ENCODE measurements at regions not wholly inside any gene's neighbourhood (a gene's known extent, or its start where the extent isn't known, plus 50 kb on each side); places are given as distances from the start of the nearest gene placed in this dataset.

DNA sequence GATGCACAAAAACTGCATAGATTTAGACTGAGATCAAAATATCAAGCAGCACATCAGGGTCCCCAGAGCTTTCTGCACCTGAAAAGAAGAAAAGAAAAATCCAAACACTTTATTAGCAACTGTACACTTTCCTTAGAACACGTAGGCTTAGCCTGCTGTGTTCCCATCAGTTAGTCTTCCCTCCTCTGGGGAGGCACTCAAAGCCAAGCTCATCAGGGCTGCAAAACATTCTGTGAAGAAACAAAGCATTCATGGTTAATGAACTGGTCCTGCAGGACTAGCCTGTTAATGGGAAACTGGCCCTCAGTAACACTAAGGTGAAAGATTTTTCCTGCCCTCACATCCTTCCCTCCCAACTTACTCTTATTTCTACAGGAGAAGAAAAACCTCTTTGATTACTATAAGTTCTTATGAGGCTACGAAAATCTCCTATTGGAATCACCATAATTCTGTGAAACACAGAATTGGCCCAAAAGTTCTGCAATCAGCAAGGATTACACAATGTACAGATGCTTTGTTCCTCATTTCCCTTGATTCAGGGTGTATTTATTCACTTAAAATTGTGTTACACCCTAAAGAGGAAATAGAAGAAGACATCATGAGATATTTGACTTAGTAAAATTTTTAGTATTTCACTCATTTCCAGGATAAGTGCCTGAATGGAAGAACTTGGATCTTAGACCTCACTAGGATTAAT lies 901.0 kb upstream of the MAP3K7 start:
- WGBS: 82% methylated on average over 2 of the region's 2 CpGs
- Histone ChIP-seq H3K36me3 (ENCODE audit: insufficient read depth) (no peaks in the 10 kb centered on the region), H3K4me1 (ENCODE audit: insufficient read depth) (no peaks in the 10 kb centered on the region), H3K27ac (ENCODE audit: low read depth) (no peak overlapping the region), H3K4me3 (ENCODE audit: low read depth, low read length) (no peak overlapping the region)
- DNase-seq (ENCODE audit: extremely low spot score): no peak

DNA sequence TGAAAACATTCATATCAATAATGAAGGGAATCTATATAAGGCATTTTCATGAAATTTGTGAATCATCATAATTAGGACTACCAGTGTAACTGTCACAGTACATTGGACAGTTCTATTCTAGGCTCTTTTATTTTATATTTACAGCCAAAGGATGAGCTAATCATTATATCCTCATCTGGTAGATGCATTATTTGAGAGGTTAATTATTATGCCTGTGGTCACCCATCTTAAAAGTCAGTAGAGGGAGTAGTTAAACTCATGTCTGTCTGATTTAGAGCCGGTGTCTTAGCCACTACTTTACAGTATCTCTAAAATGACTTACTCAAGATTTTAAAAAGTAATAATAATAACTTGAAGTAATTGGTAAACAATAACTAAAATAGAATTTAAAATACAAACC lies 899.3 kb upstream of the MAP3K7 start:
- DNase-seq (ENCODE audit: extremely low spot score): no peak
- no peaks in the 10 kb centered on the region for H3K4me1 ChIP-seq (ENCODE audit: insufficient read depth)
- no peaks in the 10 kb centered on the region for H3K36me3 ChIP-seq (ENCODE audit: insufficient read depth)
- H3K4me3 ChIP-seq (ENCODE audit: low read depth, low read length): no peak overlapping the region
- no peak overlapping the region for H3K27ac ChIP-seq (ENCODE audit: low read depth)
- WGBS: 98% methylated on average over 1 of the region's 1 CpG

DNA sequence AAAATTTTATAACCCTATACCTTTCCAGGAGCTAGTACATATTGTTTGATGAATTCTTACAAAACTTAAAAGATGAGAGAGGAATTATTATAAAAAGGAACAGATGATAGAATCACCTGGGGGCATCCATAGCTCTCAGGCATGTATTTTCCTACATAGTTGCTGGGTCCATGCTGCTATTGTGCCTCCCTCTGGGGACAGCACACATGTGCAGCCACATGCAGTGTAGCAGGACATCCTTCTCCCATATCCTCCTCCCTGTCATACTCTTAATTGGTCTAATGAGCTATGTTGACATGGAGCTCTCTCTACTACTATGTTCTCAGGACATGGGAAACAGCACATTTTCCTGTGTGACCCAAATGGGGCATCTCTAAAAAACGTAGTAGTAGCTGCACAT lies 898.2 kb upstream of the MAP3K7 start:
- Histone ChIP-seq H3K36me3 (ENCODE audit: insufficient read depth) (no peaks in the 10 kb centered on the region), H3K4me1 (ENCODE audit: insufficient read depth) (no peaks in the 10 kb centered on the region), H3K4me3 (ENCODE audit: low read depth, low read length) (no peak overlapping the region), H3K27ac (ENCODE audit: low read depth) (no peak overlapping the region)
- DNase-seq (ENCODE audit: extremely low spot score): no peak
- WGBS: 83% methylated on average over 1 of the region's 1 CpG

DNA sequence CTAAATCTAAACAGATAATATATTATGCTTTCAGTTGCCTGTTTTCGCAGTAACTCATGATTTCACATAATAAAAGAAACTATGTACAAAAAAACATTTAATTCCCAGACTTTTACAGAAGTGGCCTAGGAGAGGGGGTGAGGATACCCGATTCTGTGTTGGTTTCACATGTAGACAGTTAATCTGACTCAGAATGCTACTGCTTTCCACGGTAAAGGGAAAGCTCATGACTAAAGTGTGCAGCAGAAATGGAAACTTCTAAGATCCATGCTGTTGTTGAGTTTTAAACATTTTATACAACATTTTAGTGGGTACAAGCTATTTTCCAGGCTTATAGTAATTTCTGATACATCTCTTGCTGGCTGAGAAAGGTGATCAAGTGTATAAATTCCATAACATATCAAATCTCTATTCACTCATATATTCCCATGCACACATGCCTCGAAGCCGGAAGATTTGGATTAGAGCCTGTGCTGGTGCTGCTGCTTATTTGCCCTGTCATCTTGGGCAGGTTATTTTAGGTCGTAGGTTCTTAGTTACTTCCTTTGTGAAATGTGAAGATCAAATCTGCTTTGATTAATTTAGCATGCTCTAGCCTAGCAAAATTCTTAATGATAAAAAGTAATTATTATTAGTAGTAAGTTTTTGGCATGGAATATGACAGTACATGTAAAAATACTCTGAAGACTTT lies 896.7 kb upstream of the MAP3K7 start:
- H3K36me3 ChIP-seq (ENCODE audit: insufficient read depth): no peaks in the 10 kb centered on the region
- no peak for DNase-seq (ENCODE audit: extremely low spot score)
- WGBS: 47% methylated on average over 6 of the region's 6 CpGs
- H3K27ac ChIP-seq (ENCODE audit: low read depth): no peak overlapping the region
- H3K4me3 ChIP-seq (ENCODE audit: low read depth, low read length): no peak overlapping the region
- H3K4me1 ChIP-seq (ENCODE audit: insufficient read depth): no peaks in the 10 kb centered on the region

DNA sequence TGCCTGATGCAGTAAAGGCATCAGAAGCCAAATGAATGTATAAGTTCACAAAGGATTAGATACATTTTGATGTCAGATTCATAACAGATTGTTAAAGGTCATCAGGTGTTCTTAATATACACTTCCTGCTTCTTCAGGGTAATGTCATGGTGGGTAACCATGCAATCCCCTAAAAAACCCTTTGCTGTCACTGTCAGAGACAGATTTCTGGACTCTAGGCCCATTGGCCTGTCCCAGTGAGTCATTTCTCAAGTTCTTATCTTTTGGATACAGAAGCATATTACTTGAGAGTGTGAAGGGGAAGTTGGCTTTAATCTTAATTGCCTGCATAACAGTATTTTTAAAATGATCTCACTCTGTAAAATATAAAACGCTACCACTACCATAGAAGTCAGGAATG lies 895.6 kb upstream of the MAP3K7 start:
- no peak overlapping the region for H3K27ac ChIP-seq (ENCODE audit: low read depth)
- DNase-seq (ENCODE audit: extremely low spot score): no peak
- no peaks in the 10 kb centered on the region for H3K36me3 ChIP-seq (ENCODE audit: insufficient read depth)
- H3K4me3 ChIP-seq (ENCODE audit: low read depth, low read length): no peak overlapping the region
- WGBS: 25% methylated on average over 1 of the region's 1 CpG
- H3K4me1 ChIP-seq (ENCODE audit: insufficient read depth): no peaks in the 10 kb centered on the region

DNA sequence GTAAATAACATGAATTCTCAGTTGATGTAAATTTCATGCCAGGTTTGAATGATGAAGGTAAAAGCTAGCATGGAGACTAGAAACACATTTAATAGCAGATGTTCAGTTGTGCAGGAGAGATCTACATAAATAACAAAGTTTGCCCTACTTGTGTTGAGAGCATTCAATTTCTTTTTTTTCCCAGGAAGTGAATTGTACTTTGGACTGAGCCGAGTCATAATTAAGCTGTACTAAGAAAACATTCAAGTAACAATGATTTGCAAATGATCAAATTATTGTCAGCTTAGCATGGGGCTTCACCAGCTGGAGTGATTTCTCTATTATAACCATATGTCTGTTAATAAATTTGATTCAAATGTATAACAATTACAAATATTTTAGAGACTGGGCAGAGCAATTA lies 893.5 kb upstream of the MAP3K7 start:
- no peak overlapping the region for H3K4me3 ChIP-seq (ENCODE audit: low read depth, low read length)
- no peaks in the 10 kb centered on the region for H3K4me1 ChIP-seq (ENCODE audit: insufficient read depth)
- H3K36me3 ChIP-seq (ENCODE audit: insufficient read depth): no peaks in the 10 kb centered on the region
- WGBS: 77% methylated on average over 1 of the region's 1 CpG
- no peak for DNase-seq (ENCODE audit: extremely low spot score)
- H3K27ac ChIP-seq (ENCODE audit: low read depth): no peak overlapping the region

DNA sequence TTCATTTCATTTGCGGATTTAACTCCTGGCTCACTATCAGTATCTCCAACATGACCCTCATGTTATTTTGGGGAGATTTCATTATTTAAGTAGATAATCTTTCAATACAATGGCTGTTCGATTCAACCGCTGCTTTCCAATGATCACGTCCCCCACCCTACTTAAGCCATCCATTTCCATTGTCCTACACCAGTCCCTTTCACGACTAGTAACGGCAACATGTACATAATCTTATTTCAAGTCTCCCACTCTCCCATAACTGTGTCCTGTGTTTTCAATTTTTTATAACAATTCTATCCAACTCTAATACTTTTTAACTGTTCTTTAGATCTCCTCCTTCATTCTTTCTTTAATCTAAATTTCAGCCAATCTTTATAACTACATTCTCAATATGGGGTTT lies 890.8 kb upstream of the MAP3K7 start:
- 97% methylated on average over 6 of the region's 6 CpGs for WGBS
- H3K4me1 ChIP-seq (ENCODE audit: insufficient read depth): no peaks in the 10 kb centered on the region

DNA sequence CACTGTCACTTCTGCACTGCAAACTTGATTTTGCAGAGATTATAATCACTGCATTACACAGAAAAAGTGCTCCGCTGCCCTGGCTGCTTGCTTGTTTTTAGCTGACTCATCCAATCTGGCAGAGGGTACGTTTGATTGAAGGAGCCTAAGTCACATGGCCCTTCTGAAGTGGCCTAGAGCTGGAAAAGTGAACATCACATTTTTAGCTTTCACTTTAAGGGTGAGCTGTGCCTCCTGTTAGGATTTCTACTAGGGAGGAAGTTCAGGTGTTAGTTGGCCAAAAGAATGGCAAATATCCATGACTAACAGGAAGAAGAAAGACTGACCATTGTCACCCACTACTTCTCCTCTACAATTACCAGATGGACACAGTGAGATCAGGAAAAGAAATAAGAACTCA lies 889.1 kb upstream of the MAP3K7 start:
- H3K36me3 ChIP-seq (ENCODE audit: insufficient read depth): no peaks in the 10 kb centered on the region
- H3K4me1 ChIP-seq (ENCODE audit: insufficient read depth): no peaks in the 10 kb centered on the region
- no peak for DNase-seq (ENCODE audit: extremely low spot score)
- H3K4me3 ChIP-seq (ENCODE audit: low read depth, low read length): no peak overlapping the region
- H3K27ac ChIP-seq (ENCODE audit: low read depth): no peak overlapping the region
- WGBS: 25% methylated on average over 2 of the region's 2 CpGs

More for the DNA sequence above, 890.8 kb upstream of the MAP3K7 start:
- no peak for DNase-seq (ENCODE audit: extremely low spot score)
- Histone ChIP-seq H3K36me3 (ENCODE audit: insufficient read depth) (no peaks in the 10 kb centered on the region), H3K27ac (ENCODE audit: low read depth) (no peak overlapping the region), H3K4me3 (ENCODE audit: low read depth, low read length) (no peak overlapping the region)

DNA sequence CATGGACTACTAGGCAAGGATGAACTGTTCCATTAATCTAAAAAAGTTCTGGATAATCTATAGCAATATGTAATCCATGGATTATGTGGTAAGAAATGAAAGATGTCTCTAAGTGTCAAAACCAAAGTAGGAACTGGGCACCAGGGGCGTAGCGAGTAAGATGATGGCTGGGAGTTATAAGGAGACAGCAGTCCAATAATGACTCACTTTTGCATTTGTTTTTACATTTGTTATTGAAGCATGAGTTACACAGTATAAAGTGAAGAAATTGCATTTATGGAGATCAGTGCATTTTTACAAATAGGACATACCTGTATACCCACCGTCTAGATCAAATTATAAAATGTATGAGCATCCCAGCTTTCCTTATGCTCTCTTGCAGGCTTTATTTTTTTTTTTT lies 878.5 kb upstream of the MAP3K7 start:
- WGBS: 84% methylated on average over 3 of the region's 3 CpGs
- H3K36me3 ChIP-seq (ENCODE audit: insufficient read depth): no peaks in the 10 kb centered on the region
- DNase-seq (ENCODE audit: extremely low spot score): no peak
- no peak overlapping the region for H3K4me3 ChIP-seq (ENCODE audit: low read depth, low read length)
- H3K4me1 ChIP-seq (ENCODE audit: insufficient read depth): no peaks in the 10 kb centered on the region
- H3K27ac ChIP-seq (ENCODE audit: low read depth): no peak overlapping the region

DNA sequence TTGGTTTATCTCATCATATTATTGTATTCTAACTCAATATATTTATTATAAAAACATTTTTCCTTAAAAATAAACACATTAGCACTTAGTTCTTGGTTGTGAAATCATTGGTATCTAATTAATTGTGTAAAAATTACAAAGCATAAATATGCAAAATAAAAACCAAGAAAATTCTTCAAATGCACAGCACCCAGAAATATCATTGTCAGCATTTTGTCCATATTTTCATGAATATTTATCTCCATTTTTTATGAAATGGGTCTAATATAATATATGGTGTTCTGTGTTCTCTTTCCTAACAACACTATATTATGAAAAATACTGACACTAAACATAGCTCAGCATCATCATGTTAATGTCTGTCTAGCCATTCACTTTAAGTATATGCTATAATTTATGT lies 877.8 kb upstream of the MAP3K7 start:
- H3K4me1 ChIP-seq (ENCODE audit: insufficient read depth): no peaks in the 10 kb centered on the region
- no peak for DNase-seq (ENCODE audit: extremely low spot score)
- no peak overlapping the region for H3K27ac ChIP-seq (ENCODE audit: low read depth)
- H3K36me3 ChIP-seq (ENCODE audit: insufficient read depth): no peaks in the 10 kb centered on the region
- no peak overlapping the region for H3K4me3 ChIP-seq (ENCODE audit: low read depth, low read length)

DNA sequence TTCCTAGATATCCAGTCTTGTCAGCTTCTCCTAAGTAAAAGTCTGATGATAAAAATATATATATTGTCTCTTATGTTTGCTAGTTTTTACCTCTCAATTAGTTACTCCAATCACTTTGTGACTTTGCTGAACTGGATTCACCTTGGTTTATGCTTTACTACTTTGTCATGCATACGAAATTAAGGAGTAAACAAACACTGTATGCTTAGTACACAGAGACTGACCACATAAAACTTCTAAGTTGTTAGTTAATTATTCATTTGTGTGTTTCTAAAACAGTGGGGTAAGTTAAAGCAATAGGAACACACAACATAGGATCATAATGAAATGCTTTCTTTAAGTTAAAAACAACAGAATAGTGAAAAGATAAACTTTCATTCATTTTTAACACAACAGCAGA lies 877.3 kb upstream of the MAP3K7 start:
- no peak for DNase-seq (ENCODE audit: extremely low spot score)
- H3K4me3 ChIP-seq (ENCODE audit: low read depth, low read length): no peak overlapping the region
- H3K27ac ChIP-seq (ENCODE audit: low read depth): no peak overlapping the region
- H3K4me1 ChIP-seq (ENCODE audit: insufficient read depth): no peaks in the 10 kb centered on the region
- WGBS: 67% methylated on average over 1 of the region's 1 CpG
- no peaks in the 10 kb centered on the region for H3K36me3 ChIP-seq (ENCODE audit: insufficient read depth)

DNA sequence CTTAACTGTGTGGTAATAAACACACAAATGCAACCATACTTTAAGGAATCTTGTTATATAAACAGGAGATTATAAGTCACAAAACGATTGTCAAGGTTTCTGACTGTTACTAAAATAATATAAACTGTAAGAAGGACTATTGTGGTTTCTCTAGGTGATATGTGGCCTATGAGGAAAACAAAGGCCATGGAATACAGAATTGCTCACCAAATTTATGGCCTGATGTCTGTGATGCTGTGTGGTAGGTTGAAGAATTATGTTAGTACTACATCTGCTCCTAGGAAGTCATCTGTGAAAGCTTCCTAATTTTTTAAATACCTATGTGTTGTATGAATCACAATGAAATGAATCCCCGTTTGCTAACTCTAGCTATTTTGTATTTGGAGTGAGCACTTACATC lies 875.4 kb upstream of the MAP3K7 start:
- no peaks in the 10 kb centered on the region for H3K4me1 ChIP-seq (ENCODE audit: insufficient read depth)
- no peak for DNase-seq (ENCODE audit: extremely low spot score)
- no peak overlapping the region for H3K27ac ChIP-seq (ENCODE audit: low read depth)
- H3K36me3 ChIP-seq (ENCODE audit: insufficient read depth): no peaks in the 10 kb centered on the region
- 31% methylated on average over 2 of the region's 2 CpGs for WGBS
- H3K4me3 ChIP-seq (ENCODE audit: low read depth, low read length): no peak overlapping the region

DNA sequence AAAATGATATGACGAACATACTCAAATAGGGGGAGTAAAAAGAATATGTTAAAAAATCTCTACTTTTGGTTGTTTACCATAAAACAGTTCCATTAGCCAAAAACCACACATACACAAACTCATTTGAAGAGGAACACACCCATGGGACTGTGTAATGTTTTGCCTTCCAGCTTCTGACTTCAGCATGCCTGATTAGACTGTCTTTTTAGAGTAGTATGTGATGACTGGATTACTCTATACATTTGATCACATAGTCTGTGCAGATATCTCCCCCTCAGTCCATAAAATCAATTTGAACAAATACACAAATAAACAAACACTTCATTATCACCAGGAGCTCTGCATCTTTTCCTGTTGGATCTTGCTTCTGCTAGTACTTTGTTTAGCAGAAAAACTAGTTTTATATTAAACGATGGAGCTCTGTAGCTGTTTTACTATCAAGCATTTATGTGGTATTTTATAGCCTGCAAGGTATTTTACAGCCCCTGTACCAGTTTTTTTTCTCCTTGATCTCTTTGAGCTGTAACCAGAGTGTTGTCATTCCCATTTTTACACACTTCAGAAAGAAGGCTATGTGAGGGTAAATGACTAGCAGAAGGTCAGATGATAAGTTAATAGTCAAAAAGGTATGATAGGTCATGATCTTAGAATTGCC lies 866.5 kb upstream of the MAP3K7 start:
- DNase-seq (ENCODE audit: extremely low spot score): no peak
- 57% methylated on average over 2 of the region's 2 CpGs for WGBS
- H3K4me3 ChIP-seq (ENCODE audit: low read depth, low read length): no peak overlapping the region
- H3K27ac ChIP-seq (ENCODE audit: low read depth): no peak overlapping the region
- no peaks in the 10 kb centered on the region for H3K36me3 ChIP-seq (ENCODE audit: insufficient read depth)
- H3K4me1 ChIP-seq (ENCODE audit: insufficient read depth): no peaks in the 10 kb centered on the region

DNA sequence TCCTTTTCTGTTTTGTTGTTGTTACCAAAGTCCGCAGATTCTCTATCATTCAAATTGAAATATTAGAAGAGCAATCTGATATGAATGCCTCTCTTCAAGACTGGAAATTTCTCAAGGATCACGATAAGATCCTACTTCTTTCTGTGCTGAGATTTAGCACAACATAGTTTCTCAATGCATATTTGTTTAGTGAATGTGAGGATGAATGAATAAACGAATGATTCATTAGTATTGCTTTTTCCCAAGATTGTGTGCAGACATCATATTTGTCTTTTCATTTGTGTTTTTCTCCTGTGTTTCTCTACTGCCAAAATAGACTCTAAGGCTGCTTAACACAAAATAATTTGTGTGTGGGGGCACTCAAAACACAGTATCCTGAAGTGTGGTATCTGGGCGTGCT lies 862.7 kb upstream of the MAP3K7 start:
- no peaks in the 10 kb centered on the region for H3K4me1 ChIP-seq (ENCODE audit: insufficient read depth)
- no peak overlapping the region for H3K4me3 ChIP-seq (ENCODE audit: low read depth, low read length)
- DNase-seq (ENCODE audit: extremely low spot score): no peak
- WGBS: 84% methylated on average over 4 of the region's 4 CpGs
- no peaks in the 10 kb centered on the region for H3K36me3 ChIP-seq (ENCODE audit: insufficient read depth)
- no peak overlapping the region for H3K27ac ChIP-seq (ENCODE audit: low read depth)

Data from urinary bladder (tissue), 3 donors.